Progenitor cell of endocrine pancreas (in vitro differentiated cells): ENCODE measurements at regions not wholly inside any gene's neighbourhood (a gene's known extent, or its start where the extent isn't known, plus 50 kb on each side); places are given as distances from the start of the nearest gene placed in this dataset.

Experiments used
- DNase-seq: peaks from one replicate; pipeline ENCODE4 v3.0.0; 2021; ENCODE audit warnings: low spot score; ENCODE audit not compliant: unreplicated experiment
- H3K27ac Mint-ChIP-seq: 2 replicates; pipeline ENCODE4 v1.8.0; 2021; ENCODE audit warnings: mild to moderate bottlenecking, moderate library complexity, mixed read lengths
- H3K27me3 Mint-ChIP-seq: 2 replicates; pipeline ENCODE4 v1.8.0; 2021; ENCODE audit warnings: mixed read lengths
- H3K36me3 Mint-ChIP-seq: 2 replicates; pipeline ENCODE4 v1.8.0; 2022; ENCODE audit warnings: mixed read lengths; ENCODE audit not compliant: insufficient read depth
- H3K4me1 Mint-ChIP-seq: 2 replicates; pipeline ENCODE4 v1.8.0; 2021; ENCODE audit warnings: low read depth, mixed read lengths
- H3K4me3 Mint-ChIP-seq: 2 replicates; pipeline ENCODE4 v1.8.0; 2021; ENCODE audit warnings: low read depth, mild to moderate bottlenecking, moderate library complexity, mixed read lengths
- H3K9me3 Mint-ChIP-seq: 2 replicates; pipeline ENCODE4 v1.8.0; 2021; ENCODE audit warnings: low read depth, mixed read lengths
- CTCF ChIP-seq: fragments of 200-600 bp; sonication (generic); IDR thresholded peaks from one replicate; pipeline ENCODE4 v1.5.0; 2021; ENCODE audit warnings: antibody characterized with exemption, mild to moderate bottlenecking; ENCODE audit not compliant: unreplicated experiment

GRCh38 chr4:14671146-14671545, 331.1 kb upstream of the CPEB2 start:
- DNase-seq = no peak
- Mint-ChIP-seq H3K9me3 (peaks cover 4% of the 10 kb centered on the region), H3K27me3 (no peaks in the 10 kb centered on the region), H3K4me3 (no peak overlapping the region), H3K36me3 (no peaks in the 10 kb centered on the region), H3K4me1 (no peaks in the 10 kb centered on the region), H3K27ac (no peak overlapping the region)
- TF ChIP-seq CTCF = no peak

DNA sequence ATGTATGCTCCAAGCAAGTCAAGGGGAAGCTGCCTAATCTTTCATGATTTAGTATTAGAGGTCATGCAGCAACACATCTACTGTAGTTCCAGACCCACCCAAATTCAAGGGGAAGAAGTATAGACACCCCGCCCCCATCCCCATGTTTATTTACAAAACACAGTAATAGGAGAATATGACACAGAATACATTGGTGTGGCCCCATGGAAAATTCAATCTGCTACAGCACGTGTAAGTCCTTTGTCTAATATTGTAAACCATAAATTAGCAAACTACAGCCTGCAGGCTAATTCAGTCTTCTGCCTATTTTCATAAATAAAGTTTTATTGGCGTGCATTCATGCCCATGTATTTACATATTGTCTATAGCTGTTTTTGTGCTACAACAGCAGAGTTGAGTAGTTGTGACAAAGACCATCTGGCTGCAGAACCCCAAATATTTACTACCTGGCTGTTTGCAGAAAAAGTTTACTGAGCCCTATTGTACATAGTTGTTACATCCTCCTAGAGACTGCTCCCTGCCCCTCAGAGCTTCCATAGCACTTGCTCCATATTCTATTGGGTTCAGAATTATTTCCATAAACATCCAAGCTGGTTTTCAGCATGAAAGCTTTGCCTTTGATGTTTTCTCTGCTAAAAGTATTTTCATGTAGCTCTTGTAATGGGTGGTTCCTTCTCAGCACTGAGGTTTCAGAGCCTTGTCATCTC, 326.8 kb upstream of the CPEB2 start:
- DNase-seq = no peak
- H3K9me3 Mint-ChIP-seq = no peaks in the 10 kb centered on the region
- H3K36me3 Mint-ChIP-seq = no peaks in the 10 kb centered on the region
- no peak for TF ChIP-seq CTCF
- no peaks in the 10 kb centered on the region for H3K4me1 Mint-ChIP-seq
- H3K27ac Mint-ChIP-seq = no peak overlapping the region
- H3K4me3 Mint-ChIP-seq = no peak overlapping the region
- H3K27me3 Mint-ChIP-seq = no peaks in the 10 kb centered on the region

DNA sequence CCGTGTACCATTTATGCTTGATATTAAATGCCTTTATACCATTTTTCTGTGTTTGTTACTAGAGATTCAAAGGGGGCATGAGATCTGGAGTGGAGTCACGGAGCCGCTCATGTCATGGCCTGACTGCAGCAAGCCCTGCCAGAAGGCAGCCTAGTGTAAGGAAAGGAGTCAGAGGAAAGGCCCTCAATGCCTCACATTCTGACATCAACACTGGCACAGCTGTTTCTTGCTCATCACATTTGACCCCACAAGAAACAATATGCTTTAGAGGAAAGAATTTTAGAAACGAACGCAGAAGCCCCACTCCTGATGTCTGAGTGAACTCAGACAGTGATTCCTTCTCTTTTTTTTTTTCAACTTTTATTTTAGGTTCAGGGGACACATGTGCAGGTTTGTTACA, 322.4 kb upstream of the CPEB2 start:
- Mint-ChIP-seq H3K27me3 (no peaks in the 10 kb centered on the region), H3K4me1 (no peaks in the 10 kb centered on the region), H3K36me3 (no peaks in the 10 kb centered on the region), H3K4me3 (no peak overlapping the region), H3K27ac (no peak overlapping the region), H3K9me3 (peaks cover 3% of the 10 kb centered on the region)
- TF ChIP-seq CTCF = no peak
- no peak for DNase-seq

GRCh38 chr4:14681330-14681729, 321.0 kb upstream of the CPEB2 start:
- no peaks in the 10 kb centered on the region for H3K4me1 Mint-ChIP-seq
- TF ChIP-seq CTCF = no peak
- peaks cover 3% of the 10 kb centered on the region for H3K9me3 Mint-ChIP-seq
- no peak for DNase-seq
- no peak overlapping the region for H3K4me3 Mint-ChIP-seq
- no peaks in the 10 kb centered on the region for H3K36me3 Mint-ChIP-seq
- no peak overlapping the region for H3K27ac Mint-ChIP-seq
- H3K27me3 Mint-ChIP-seq = no peaks in the 10 kb centered on the region

DNA sequence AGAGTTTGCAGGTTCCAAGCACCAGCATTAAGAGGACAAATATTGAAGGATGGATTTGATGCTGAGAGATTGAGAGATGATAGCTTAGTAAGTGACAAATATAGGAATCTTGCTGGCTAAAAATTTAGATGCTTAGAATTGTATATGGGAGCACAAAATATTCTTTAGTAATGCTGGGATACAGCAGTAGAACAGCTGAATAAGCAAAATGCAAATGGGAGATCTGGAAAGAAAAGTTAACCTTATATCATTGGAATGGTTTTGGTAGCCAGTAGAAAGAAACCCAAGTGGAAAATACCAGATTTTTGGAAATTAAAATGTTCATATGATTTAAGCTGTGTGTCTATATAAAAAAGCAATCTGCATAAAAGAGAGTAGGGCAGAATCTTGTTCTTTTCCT, 308.6 kb upstream of the CPEB2 start:
- H3K9me3 Mint-ChIP-seq = peaks cover 7% of the 10 kb centered on the region
- no peak for DNase-seq
- H3K4me3 Mint-ChIP-seq = no peak overlapping the region
- H3K36me3 Mint-ChIP-seq = peaks cover 1% of the 10 kb centered on the region
- no peak overlapping the region for H3K27ac Mint-ChIP-seq
- no peak for TF ChIP-seq CTCF
- no peaks in the 10 kb centered on the region for H3K27me3 Mint-ChIP-seq
- peaks cover 2% of the 10 kb centered on the region for H3K4me1 Mint-ChIP-seq
